Kidney (tissue), 13 donors: ENCODE measurements at regions not wholly inside any gene's neighbourhood (a gene's known extent, or its start where the extent isn't known, plus 50 kb on each side); places are given as distances from the start of the nearest gene placed in this dataset.
A peak's percentile ranks its signal among the peaks of the same experiment; 100 is the strongest.

Experiments used
- DNase-seq, 5 donors: peaks; one replicate each; pipeline ENCODE4 v3.0.0-alpha.2; 2013 to 2020
- FAIRE-seq: peaks from 2 replicates; lab custom pipeline; 2012; peaks lifted over from hg19 to GRCh38; lab: Jason Lieb, UNC
- H3K27ac ChIP-seq, 2 donors: one replicate each; pipeline ENCODE4 v1.7.0; 2013; ENCODE audit warnings: low read depth in 2 of 2, low read length in 2 of 2, inconsistent platforms in 1 of 2
- H3K27me3 ChIP-seq: one replicate; pipeline ENCODE4 v1.7.1; 2013; ENCODE audit warnings: low read length, inconsistent platforms; ENCODE audit not compliant: control insufficient read depth, insufficient read depth
- H3K36me3 ChIP-seq, 3 donors: one replicate each; pipeline versions ENCODE4 v1.7.0 to v1.7.1; 2013; ENCODE audit warnings: low read length in 3 of 3, control low read depth in 1 of 3, inconsistent platforms in 1 of 3; ENCODE audit not compliant: insufficient read depth in 3 of 3, control insufficient read depth in 2 of 3
- H3K4me1 ChIP-seq, 3 donors: one replicate each; pipeline versions ENCODE4 v1.7.0 to v1.7.1; 2013; ENCODE audit warnings: low read length in 3 of 3, inconsistent platforms in 1 of 3, low read depth in 1 of 3; ENCODE audit not compliant: control insufficient read depth in 2 of 3, insufficient read depth in 2 of 3
- H3K4me3 ChIP-seq, 3 donors: one replicate each; pipeline versions ENCODE4 v1.7.0 to v1.8.1; 2013; ENCODE audit warnings: low read length in 3 of 3, control low read depth in 1 of 3, inconsistent platforms in 1 of 3
- H3K9ac ChIP-seq, 3 donors: one replicate each; pipeline versions ENCODE4 v1.7.0 to v1.7.1; 2013; ENCODE audit warnings: low read length in 3 of 3, control low read depth in 1 of 3, inconsistent platforms in 1 of 3
- H3K9me3 ChIP-seq, 3 donors: one replicate each; pipeline versions ENCODE4 v1.7.0 to v1.7.1; 2013; ENCODE audit warnings: low read length in 3 of 3, control low read depth in 1 of 3, inconsistent platforms in 1 of 3; ENCODE audit not compliant: control insufficient read depth in 2 of 3, insufficient read depth in 1 of 3
- intact Hi-C: fragments of 100-400 bp; cut with DNase I; formaldehyde crosslinking; loops from one replicate; pipeline ENCODE4 v1.11.1; 2022
- TF ChIP-seq, protein P1 (sequence below): IDR thresholded peaks from 3 replicates; pipeline ENCODE4 v1.5.1; 2012; ENCODE audit warnings: mild to moderate bottlenecking, moderate library complexity, borderline replicate concordance; ENCODE audit not compliant: insufficient read depth; ENCODE audit errors: extremely low read depth
- donor health status: control.
- donor health status: control.
- donor health status: control.
- donor health status: control.
- donor health status: control.
- donor health status: DM: yes; HTN: yes; CAD: no.
- donor health status: Normal renal cell carcinoma (clear cell type).

DNA sequence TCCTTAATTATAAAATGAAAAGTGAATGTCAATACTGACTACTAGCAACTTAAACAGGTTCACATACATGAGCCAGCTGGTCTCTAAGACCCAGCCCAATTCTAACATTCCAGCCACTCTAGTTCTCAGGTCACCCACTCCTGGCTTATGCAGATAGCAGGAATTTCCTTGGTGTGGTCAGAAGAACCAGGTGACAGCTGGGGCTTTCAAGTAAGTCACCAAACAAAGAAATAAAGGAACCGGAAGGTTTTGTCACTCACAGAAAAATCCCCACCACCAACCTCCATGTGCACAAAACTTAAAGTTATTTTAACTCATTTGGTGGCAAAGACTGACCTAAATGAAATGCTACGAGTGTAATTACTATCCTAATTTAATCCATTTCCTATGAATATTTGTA is 129.6 kb upstream of the CDKN3 start:
- Histone ChIP-seq H3K9me3 (no peaks in the 10 kb centered on the region), H3K4me1 (no peaks in the 10 kb centered on the region), H3K4me3 (no peak overlapping the region), H3K27ac (no peak overlapping the region), H3K9ac (no peak overlapping the region), H3K27me3 (no peaks in the 10 kb centered on the region), H3K36me3 (no peaks in the 10 kb centered on the region)
- DNase-seq (no peak), FAIRE-seq (no peak)
- intact Hi-C loops = no loop called here
- TF ChIP-seq, protein P1, sequence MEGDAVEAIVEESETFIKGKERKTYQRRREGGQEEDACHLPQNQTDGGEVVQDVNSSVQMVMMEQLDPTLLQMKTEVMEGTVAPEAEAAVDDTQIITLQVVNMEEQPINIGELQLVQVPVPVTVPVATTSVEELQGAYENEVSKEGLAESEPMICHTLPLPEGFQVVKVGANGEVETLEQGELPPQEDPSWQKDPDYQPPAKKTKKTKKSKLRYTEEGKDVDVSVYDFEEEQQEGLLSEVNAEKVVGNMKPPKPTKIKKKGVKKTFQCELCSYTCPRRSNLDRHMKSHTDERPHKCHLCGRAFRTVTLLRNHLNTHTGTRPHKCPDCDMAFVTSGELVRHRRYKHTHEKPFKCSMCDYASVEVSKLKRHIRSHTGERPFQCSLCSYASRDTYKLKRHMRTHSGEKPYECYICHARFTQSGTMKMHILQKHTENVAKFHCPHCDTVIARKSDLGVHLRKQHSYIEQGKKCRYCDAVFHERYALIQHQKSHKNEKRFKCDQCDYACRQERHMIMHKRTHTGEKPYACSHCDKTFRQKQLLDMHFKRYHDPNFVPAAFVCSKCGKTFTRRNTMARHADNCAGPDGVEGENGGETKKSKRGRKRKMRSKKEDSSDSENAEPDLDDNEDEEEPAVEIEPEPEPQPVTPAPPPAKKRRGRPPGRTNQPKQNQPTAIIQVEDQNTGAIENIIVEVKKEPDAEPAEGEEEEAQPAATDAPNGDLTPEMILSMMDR = no peak

DNA sequence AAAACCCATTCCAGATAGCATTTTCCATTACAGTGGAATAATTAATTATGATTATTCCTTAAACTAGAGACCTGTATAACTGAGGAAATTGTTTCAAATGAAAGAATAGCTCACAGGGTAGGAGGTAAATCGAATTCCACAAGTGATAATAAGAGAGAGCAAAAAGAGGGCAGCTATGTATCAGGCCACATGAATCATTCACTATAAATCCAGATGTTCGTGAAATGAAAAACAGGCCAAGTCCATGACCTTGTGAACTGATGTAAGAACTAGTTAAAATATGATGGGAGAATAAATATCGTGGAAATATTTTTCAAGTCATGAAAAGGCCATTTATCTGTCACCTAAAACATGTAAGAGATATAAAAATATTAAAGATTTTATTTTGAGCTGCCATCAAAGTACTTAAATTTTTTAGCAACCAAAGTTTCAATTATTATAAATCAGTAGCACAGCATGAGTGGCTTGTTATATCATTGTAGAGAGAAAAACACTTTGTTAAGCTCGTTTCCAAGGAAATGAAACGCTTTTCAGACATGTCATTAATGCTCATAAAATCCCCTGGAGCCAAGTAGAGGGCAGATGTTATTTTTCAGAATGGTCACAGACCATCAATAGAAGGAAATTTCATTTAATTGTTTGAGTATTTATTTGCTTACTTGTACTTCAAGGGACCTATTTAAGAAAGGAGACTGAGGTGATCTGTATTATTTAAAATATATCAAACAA is 120.6 kb upstream of the CDKN3 start:
- H3K9ac ChIP-seq = no peak overlapping the region
- peak in 1 of 5 donors; percentile 54 for DNase-seq
- no peaks in the 10 kb centered on the region for H3K36me3 ChIP-seq
- H3K27ac ChIP-seq = no peak overlapping the region
- intact Hi-C loops = no loop called here
- no peaks in the 10 kb centered on the region for H3K4me1 ChIP-seq
- no peak overlapping the region for H3K4me3 ChIP-seq
- FAIRE-seq = no peak
- no peaks in the 10 kb centered on the region for H3K9me3 ChIP-seq
- TF ChIP-seq, protein P1 = no peak
- no peaks in the 10 kb centered on the region for H3K27me3 ChIP-seq

DNA sequence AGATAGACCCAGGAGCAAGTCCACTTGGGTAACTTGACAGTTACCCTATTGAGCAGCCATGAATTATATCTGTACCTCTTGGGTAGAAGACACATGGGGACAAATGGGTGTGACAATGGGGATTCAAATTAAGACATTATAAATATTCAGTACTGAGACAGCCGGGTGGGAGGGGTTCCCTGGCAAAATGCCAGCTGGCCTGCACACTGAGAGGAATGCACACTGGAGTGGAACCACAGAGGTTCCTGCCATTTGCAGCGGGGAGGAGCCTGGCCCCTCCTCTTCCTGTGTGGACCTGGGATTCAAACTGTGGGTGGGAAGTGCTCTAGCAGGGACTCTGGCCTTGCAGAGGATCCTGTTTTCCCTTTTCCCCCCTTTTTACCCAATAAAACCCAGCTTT is 118.7 kb upstream of the CDKN3 start:
- H3K27ac ChIP-seq = no peak overlapping the region
- FAIRE-seq = no peak
- H3K4me1 ChIP-seq = no peaks in the 10 kb centered on the region
- intact Hi-C loops = no loop called here
- no peak overlapping the region for H3K9ac ChIP-seq
- no peak overlapping the region for H3K4me3 ChIP-seq
- H3K36me3 ChIP-seq = no peaks in the 10 kb centered on the region
- DNase-seq = peak in 1 of 5 donors; percentile 18
- no peaks in the 10 kb centered on the region for H3K27me3 ChIP-seq
- no peaks in the 10 kb centered on the region for H3K9me3 ChIP-seq
- TF ChIP-seq, protein P1 = no peak
